GM08714 (cell line): ENCODE measurements at regions not wholly inside any gene's neighbourhood (a gene's known extent, or its start where the extent isn't known, plus 50 kb on each side); places are given as distances from the start of the nearest gene placed in this dataset.

Source experiments
- H3K4me3 ChIP-seq: fragments of 200-500 bp; sonication (Bioruptor generic); 2 replicates; pipeline ENCODE4 v1.5.1; 2014; ENCODE audit warnings: mild to moderate bottlenecking, low read length, inconsistent platforms
- ZNF274 ChIP-seq: IDR thresholded peaks from 2 replicates; pipeline ENCODE4 v1.6.1; 2012; ENCODE audit warnings: mild to moderate bottlenecking, low read depth, low read length

- no peak for TF ChIP-seq ZNF274
- no peak overlapping the region for H3K4me3 ChIP-seq
Measured at GRCh38 chr5:125180231-125180829, 433.9 kb upstream of the ZNF608 start.

- no peak for TF ChIP-seq ZNF274
- no peak overlapping the region for H3K4me3 ChIP-seq
Measured at GRCh38 chr5:125181159-125181558, 434.7 kb upstream of the ZNF608 start.

DNA sequence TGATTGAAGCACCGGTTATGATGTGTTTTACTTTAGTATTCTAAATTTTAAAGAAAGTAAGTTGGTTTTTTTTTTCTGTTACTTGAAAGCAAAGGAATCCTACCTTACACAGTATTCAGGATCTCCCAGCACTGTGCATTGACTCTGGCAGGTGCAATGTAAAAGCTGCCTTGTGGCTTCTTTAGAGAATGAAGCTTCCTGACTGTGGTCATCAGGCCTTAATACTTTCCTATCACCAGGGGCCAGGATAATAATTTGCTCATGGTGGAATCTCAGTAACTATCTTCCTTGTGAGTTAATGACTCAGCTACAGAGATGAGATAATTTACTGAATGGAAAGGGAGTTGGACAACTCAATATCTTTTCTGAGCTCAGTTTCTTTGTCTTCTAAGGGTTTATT, 435.5 kb upstream of the ZNF608 start:
- no peak for TF ChIP-seq ZNF274
- H3K4me3 ChIP-seq: no peak overlapping the region

GRCh38 chr5:125185740-125186139, 439.3 kb upstream of the ZNF608 start:
- H3K4me3 ChIP-seq: no peak overlapping the region
- no peak for TF ChIP-seq ZNF274

DNA sequence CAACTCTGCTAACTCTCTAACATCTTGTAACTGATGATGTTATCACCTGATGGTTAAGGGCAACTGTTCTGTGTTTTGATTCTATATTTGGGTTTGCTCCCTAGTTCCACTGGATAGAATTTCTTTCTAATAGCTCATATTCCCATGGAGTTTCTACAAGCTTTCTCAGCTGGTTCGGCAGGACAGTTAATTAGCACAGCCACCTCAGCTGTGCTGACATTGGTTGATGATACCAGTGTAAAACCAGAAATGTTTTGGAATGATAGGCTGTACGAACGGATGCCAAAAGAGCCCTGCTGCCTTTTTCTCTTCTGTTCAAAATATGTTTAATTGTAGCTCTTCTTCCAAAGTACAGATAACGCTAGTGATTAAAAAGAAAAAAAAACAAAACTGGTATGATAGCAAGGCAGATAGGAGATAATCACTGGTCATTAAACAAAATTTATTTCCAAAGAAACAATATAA, 440.5 kb upstream of the ZNF608 start:
- H3K4me3 ChIP-seq: no peak overlapping the region
- no peak for TF ChIP-seq ZNF274

DNA sequence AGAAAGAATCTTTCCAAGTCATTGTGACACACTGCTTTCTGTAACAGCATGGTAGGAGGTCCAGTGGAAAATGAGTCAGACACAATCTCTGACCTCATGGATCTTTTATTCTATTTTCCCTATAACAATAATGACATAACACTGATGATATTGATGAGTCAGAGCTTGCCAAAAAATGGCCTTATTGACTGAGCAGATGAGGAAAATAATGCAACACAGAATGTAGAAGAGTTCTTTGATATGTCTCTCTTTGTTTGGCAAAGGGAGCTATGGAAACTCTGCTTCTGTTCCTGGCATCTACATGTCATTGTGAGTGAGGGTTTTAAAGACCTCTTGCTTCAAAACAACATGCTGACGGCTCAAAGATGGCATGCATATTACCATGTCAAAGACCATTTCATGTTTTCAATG, 443.1 kb upstream of the ZNF608 start:
- no peak overlapping the region for H3K4me3 ChIP-seq
- TF ChIP-seq ZNF274: no peak

DNA sequence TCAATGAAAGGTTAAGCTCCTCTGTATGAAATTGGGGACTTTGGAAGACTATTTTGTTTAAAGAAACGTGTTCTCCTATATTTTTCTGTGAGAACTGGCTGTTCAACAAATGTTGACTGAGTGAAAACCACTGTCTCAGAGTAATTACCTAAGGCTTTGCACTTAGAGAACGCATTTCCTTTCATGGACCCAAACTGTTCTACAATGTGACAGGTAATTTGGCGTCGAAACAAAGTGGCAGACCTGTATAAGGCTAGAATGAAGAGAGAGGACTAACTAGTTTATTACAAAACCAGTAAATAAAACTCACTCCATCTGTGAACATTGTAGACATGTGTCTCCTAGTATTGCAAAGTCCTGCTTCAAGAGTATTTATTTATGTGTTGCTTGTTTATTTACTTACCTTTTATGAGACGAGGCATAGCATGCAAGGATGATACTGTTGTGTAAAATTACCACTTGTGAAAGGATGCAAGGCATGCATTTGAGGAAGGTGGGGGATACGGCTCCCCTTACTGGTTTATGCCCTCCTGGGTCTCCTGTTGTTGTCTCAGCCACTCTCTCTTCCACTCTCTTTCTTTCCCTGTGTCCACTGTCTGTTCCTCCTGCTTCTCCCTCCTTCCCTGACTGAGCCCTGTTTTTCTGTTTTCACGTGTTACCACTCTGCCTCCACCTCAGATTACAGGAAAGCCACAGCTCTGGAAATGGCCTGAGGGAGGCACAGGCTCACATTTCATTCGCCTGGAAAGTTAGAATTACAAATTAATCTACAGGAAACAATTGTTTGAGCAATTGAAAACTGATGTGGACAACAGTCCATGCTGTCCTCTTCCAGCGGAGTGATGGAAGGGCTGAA, 444.0 kb upstream of the ZNF608 start:
- H3K4me3 ChIP-seq: no peak overlapping the region
- no peak for TF ChIP-seq ZNF274

DNA sequence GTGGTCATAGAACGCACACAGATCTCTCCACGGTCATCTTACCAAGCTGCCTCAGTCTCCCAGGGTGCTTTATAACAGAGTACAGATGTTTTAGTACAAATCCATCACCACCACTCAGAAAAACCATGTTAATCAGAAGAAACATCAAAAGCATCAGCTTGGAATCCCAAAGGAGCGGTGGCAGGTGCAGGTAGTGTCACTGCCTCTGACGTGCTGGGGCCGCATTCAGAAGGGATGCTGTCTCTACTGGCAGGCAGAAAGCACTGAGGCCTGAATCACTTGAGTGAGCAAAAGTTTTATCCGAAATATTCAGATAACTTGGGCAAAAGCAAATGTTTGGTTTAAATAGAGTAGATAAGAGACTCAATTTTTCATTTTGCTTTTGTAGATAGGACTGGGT, 448.4 kb upstream of the ZNF608 start:
- no peak for TF ChIP-seq ZNF274
- no peak overlapping the region for H3K4me3 ChIP-seq

DNA sequence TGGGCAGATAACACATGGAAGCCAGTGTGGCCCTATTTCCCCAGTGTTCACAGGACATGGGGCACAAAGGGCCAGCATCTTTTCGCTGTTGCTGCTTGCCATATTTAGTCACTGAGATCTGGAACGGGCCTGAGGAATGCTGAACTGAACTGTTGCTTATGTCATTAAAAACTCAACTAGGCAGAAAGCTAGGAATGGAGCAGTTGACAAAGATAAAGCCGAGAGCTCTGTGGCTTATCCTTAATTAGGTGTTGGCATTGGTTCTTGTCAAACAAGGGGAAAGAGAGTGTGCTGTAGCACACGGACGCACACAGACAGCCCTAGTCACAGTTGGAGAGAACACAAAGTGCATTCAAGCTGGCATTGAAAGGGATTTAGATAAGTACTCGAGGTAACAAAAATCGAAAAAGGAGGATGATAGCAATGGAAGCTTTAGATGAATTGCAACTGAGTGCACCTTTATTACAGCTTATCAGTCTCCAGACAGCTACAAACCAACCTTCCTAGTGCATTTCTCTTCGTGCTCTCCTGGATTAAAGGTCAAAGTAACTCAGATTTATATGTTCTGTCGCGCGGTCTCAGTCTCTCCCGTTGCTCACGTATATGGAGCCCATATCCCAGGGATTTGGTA, 450.2 kb upstream of the ZNF608 start:
- TF ChIP-seq ZNF274: no peak
- no peak overlapping the region for H3K4me3 ChIP-seq

DNA sequence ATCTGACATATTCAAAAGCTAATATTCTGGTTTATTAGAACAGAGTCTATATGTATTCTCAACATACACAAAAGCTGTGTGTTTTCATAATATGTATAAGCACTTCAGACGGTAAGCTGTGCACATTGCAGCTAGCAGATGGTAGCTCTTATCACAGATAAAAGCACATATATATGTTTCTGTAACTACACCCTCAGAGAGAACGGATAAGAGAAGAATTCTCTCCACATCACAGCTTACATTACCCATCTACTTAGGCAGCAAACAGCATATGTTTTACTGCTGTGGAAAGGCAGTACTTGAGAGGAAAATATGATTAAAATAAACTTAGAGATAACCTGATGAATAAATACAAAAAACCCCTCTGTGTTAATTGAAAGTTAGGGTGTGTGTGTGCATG, 450.9 kb upstream of the ZNF608 start:
- no peak overlapping the region for H3K4me3 ChIP-seq
- no peak for TF ChIP-seq ZNF274

DNA sequence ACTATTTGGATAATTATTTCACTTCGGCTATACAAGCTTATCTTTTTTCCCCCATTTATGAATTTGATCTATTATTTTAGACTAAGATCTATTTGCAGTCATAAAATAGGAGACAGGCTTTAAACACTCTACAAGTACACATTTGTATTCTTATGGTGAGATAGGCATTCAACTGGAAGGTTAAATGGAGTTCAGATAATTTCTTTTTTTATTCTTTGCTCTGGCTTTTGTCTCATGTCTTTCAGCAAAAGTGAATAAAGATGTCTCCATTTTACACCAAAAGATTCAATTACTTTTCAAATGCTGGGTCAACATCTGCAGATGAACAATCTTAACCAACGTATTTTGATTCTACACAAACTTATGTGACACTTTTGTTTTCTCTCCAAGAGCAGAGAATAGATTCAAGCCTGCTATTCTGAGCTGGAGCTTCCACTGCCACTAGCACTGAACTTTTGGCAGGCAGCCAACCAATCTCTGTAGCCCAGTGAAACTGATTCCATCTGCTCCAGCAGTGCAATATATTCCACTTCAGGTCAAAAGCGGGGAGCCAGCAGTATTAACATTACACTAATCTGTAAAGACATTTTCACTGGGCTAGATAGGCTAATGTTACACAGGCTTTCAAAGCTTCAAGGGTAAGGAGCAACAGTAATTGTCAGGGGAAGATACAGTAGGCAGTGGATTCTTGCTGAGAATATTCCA, 452.0 kb upstream of the ZNF608 start:
- no peak for TF ChIP-seq ZNF274
- no peak overlapping the region for H3K4me3 ChIP-seq

DNA sequence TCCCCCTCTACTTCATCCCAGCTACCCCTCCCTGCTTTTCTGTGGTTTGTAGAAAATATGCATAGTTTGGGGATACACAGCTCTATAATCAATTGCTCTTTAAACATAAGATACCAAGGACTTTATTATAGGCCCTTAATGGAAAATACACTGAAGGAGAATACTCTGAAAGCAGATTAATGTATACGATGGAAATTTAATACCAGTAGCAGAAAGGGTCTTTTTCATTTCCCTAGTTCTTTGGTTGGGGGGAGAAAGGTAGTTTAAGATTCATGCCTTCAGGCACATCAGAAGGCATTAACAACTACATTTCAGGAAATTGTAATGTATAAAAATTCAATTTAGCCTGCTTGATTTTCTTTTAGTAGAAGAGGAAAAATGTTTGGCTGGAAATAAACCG, 452.9 kb upstream of the ZNF608 start:
- TF ChIP-seq ZNF274: no peak
- H3K4me3 ChIP-seq: no peak overlapping the region

DNA sequence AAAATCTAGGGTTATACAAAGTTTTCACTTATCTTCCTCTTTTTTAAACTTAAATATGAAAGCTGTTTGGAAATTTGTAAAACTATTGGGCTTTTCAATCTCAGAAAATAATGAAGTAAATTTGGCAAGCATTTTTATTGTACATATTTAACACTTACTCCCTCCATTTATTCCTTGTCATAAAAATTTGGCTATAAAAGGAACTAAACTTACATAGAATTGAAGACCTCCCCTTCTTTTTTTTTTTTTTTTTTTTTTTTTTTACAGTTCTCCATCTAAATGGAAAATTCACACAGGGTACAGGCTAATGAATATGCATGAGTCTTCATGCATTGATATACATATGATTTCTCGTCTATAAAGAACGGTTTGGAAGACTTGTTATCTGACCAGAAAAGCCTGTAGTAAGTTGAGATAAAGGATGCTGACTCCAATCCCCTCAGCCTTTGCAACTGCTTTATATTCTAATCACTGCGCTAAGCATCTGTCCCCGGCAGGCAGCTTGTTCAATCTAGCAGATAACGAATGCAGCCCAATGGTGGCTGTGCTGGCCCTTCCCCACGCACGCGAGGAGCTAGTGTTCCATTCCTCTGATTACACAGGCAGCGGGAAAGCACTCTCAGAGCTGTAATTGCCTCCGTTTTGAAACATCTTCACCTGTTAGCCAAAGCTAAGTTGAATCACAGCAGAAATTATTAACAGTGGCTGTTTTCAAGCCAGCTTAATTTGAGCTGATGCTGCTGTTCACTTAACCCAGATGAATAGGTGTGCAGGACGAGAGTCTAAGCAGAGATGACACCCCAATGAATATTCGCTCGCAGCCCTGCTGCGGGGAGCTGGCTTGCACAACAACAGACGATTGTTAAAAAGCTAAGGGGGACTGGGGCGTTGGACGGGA, 453.8 kb upstream of the ZNF608 start:
- no peak for TF ChIP-seq ZNF274
- H3K4me3 ChIP-seq: peak overlapping the region; percentile 13; the same call in 1 of the 2 replicates

GRCh38 chr5:125200866-125201373, 454.5 kb upstream of the ZNF608 start:
- peak overlapping the region; percentile 13; the same call in 1 of the 2 replicates for H3K4me3 ChIP-seq
- no peak for TF ChIP-seq ZNF274
